Embryonic facial prominence (tissue), 1 donor: ENCODE measurements at regions not wholly inside any gene's neighbourhood (a gene's known extent, or its start where the extent isn't known, plus 50 kb on each side); places are given as distances from the start of the nearest gene placed in this dataset.

Experiments used
- DNase-seq: peaks from one replicate; pipeline ENCODE4 v3.0.0-alpha.2; 2016; ENCODE audit errors: extremely low spot score

DNA sequence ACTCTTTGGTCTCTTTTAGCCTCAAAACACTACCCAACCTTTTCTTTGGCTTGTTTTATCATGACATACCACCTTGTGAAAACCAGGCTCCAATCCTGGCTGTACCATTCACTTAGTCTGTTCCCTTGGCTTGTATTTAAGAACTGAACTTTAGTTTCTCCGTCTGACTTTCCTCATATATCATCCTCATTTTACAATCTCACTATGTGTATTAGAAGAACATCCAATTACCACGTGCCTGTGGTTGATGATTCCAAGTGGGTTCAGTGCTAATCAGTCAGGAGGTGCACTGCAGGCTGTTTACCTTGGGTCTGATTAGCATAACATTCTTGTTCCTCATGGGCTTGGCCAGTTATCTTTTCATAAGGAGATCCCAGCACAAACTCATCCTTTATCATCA lies 144.8 kb upstream of the KLF14 start:
- no peak for DNase-seq

DNA sequence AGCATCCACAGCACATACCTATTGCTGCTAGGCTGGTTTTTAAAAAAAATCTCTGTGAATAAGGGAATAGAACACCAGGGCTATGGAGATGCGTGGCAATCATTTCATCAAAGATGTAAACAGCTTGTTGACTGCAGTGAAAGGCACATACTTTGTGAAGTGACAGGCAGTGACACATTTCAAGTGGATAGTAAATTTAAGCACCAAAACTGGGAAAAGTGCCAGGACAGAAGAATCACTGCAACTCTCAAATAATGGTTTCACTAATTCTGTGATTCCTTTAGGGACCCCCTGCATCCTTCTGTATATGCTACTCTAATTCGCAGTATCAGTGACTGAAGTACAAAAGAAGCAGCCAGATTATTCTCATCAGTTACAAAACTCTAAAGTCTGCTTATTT lies 145.2 kb upstream of the KLF14 start:
- DNase-seq = no peak

DNA sequence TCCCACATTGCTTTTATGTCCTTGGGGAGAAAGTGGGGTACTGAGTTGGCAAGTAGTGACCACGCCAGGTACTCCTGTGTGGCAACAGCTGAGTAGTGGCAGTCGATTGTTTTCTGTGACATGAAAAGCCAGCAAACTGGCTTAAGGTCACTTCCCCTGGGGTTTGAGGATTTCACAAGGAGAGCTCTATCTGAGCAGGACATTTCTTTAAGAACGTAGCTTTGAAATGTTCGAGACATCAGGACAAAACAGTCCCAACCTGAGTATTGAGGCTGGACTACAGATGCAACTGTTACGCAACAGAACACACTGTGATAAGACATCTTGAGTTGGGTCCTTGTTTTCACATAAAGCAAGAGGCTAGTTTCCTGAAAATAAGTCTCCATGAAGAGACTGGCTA lies 146.7 kb upstream of the KLF14 start:
- no peak for DNase-seq

DNA sequence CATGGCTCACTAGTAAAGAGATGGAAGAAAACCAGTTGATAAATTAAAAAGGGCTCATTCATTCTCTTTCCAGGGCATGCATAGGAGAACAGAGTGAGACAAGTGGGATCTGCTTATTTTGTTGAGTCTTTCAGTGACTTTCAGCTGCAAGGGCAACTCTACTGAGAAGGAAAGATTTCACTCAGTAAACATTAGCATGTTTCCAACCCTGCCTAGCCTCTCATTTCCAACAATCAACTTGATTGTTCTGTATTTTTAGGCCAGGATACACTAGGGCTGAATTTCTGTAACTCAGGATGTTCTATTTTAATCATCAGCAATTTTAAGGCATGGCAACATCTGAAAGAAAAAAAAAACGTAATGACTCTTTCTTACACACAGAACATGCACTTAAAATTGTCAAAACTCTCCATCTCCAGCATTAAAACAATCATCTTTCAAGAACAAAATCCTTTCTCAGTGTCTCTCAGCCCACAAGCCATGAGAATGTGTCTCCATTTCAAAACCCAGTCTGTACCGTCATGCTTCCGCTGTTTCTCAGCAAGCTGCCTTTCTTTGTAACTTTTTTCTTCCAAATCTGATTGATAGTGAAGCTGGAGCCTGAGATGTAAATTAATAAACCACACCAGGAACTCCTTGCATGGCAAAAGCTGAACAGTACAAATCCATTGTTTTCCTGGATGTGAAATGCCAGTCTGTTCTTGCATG lies 147.2 kb upstream of the KLF14 start:
- no peak for DNase-seq

DNA sequence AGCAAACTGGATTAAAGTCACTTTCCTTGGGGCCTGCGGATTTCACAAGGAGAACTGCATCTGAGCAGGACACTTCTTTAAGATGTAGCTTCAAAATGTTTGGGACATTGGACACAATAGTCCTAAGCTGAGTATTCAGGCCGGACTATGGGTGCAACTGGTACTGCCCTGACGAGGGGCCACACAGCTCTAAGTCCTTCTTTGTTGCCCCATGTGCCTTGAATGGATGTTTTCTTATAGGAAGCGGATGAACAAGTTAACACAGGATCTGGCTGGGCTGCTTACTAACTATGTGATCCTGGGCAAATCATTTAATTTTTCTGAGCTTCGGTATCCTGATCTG lies 147.8 kb upstream of the KLF14 start:
- DNase-seq = no peak

DNA sequence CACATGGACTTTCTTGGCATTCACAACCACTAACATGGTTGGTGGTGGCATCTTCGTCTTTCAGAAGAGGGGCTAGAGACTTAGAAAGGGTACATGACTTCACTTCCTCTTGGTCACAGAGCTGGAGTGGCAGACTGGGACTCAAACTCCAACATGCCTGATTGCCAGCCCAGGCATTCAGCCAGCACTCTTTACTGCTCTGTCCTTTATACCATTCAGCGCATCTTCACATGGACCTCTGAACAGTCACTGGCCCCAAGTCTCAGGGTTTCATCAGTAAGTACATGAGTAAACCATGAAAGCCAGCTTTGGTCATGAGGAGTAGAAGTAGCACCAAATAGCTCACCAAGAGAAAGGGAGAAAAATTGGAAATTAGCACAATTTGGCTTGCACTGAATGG lies 148.4 kb upstream of the KLF14 start:
- no peak for DNase-seq

DNA sequence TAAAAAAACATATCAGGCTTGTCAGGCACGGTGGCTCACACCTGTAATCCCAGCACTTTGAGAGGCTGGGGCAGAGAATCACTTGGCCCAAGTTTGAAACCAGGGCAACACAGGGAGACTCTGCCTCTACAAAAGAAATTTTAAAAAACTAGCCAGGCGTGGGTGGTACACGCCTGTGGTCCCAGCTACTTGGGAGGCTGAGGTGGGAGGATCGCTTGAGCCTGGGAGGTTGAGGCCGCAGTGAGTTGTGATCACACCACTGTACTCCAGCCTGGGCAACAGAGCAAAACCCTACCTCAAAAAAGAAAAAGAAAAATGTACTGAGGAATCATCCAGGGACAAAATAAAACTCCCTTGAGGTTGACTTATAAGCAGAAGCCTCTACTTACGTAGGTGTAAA lies 149.9 kb upstream of the KLF14 start:
- DNase-seq = no peak

DNA sequence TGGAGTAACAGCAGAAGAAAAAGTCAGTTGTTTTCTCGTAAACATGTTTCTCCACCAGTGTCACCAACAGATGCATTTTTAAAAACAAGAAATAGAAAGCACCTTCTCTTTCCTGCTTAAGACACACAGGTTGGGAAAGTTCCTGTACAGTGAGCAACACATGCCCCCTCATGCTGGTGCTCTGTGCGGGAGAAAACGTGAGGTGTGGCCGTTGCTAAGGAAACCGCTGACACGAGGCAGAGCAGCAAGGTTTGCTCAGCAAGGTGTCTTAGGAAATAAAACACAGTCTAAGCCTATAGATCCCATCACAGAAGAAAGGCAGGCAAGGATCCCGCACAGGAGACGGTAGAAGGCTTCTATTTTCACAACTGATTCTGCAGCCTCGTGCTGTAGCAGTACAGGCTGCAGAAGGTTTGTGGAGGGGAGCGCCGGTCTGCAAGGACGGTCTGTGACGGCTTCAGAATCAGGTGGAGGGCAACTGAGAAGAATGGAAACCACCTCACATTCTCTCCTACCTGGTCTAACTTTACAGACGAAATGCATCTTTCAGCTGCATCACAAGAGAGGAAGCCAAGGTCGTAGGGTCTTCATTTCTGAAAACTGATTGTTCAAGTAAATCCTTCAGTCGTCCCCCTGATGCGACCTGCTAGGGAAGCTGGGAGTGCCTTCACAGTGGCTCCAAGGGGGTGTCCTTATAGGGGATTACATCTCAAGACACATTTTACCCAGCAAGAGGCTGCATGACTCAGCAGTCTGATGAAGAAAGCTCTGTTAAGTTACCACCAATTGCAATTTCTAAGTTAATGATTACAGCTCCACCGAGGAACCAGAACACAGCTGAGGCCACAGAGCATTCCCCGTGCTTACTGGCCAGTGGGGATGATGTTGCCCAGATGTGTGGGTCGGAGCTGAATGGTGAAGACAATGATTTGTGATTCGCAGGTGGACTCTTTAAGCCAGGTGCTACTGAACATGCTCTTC lies 150.7 kb upstream of the KLF14 start:
- no peak for DNase-seq

DNA sequence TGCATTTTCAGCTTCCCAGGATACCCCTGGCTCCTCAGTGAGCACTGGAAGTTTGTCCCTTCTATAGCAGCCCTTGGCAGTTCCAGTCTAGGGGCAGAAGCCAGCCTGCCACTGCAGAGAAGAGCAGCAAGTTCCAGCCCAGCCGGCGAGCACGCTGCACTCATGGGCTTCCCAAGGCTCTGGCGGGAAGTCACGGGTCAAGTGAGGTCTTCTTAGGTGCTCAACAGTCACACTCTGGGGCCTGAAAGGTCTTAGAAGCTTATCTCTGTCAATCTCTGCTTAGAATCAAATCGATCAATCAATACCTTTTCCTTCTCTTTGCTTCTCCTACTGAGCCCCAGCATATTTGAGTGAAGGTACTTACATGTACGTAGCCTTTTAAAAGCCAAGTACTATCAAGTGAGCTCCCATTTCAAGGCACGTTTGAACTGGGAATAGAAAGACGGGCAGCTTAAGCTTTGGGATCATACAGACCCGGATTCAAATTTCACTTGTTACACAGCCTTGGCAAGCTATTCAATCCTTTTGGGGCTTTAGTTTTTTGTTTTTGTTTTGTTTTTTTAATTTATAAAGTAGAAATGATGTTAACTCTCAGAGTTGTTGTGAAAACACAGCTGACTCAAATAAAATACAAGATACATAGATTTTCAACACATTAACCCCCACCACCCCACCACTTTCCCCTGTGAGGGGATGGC lies 152.6 kb upstream of the KLF14 start:
- DNase-seq = no peak

DNA sequence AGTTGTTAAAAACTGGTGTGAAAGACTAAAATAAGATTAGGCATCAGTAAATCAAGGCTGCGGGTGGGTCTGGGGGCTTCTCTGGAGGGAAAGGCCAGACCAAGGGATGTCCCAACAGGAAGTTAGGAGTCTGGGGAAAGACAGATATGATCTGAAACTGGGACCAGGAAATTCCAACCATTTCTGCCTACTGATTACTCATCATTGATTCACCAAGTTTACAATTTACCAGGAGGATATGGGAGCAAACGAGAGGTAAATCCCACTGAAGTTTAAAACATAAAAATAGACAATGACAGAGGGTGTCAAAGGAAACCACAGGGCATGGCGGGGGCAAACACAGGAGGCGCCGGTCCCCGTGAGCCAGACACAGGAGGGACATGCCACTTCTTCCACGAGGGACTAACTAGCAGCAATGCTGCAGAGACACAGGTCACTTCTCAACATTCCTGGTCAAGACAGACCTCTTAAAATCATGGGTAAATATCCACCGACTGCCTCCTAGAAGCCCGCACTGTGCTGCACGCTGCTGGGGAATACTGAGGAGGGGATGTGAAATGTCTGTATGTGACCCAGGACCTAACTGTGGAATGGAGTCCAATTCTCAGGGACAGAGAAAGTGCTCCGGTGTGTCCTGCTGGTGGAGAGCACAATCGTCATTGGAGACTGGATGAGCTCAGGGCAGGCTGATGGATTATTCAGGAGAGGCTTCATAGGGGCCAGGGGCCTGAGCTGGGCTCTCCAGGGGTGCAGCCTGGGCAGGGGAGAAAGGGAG lies 153.4 kb upstream of the KLF14 start:
- DNase-seq = no peak

DNA sequence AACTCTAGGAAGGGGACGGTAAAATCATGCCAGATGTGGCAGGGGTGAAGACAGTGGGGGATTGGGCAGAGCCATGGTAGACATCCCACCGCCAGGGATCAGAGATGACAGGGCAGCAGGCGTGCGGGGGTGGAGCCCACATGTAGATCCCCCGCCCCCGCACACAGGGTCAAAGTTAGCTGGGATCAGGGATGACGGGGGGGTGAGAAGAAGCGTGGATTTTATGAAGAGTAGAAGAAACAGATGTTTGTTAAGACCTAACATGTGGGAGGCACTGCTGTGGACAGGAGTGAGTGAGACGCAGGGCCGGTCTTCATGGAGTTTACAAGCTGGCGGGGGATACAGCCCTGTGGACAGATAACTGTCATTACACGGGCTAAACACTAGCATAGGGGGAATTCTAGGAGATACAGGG lies 154.0 kb upstream of the KLF14 start:
- DNase-seq = no peak

DNA sequence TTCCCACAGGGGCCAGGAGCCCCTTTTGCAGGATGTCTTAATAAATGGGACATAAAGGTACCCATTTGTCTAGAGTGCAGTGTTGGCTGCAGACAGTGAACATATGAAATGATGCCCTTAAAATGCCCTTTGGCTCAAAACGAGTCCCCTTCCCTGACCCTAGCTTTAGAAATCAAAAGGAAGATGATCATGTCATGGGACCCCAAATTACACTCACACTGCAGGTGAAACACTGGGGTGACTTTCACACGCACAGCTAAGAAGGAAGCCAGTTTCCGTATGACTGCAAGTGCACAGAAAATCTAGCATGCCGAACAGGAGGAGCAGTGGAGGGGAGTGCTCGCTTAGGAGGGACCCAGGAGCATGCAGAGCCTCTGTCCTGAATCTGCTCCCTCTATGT lies 154.5 kb upstream of the KLF14 start:
- DNase-seq = no peak

DNA sequence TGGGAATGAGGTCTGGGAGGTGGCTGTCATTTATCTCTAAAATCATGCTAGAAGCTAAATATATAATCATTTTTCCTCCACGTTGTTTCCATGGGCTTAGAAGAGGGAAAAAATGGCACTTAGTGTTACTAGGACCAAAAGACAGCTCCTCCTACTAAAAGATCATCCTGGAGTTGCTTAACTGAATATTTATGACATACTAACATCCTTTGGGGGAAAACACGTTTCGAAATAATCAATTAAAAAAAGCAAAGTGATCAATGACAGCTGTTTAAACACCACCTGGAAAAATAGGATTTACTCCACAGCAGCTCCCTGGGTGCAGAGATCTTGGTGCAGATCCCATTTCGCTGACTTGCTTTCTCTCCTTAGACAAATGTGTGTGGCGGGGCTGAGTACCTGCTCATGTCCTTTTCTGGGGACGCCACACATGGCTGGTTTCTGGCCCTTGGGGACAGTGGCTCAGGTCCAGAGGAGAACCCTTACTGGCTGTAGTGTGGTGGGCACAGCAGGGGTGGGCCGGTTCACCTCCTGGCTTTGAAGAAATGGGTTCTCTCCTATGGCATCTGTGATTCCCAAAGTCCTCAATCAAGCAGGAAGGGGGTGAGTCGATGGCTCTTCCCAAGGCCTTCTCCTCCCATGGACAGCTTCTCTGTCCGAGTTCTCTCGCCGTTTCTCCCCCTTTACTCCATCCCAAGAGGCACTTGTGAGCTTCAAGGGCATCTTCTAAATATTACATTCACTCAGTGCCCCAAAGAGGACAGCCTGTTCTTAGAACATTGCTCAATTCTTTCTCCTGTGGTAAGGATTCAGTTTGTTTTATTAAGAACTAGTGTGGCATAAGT lies 156.4 kb upstream of the KLF14 start:
- DNase-seq = no peak

DNA sequence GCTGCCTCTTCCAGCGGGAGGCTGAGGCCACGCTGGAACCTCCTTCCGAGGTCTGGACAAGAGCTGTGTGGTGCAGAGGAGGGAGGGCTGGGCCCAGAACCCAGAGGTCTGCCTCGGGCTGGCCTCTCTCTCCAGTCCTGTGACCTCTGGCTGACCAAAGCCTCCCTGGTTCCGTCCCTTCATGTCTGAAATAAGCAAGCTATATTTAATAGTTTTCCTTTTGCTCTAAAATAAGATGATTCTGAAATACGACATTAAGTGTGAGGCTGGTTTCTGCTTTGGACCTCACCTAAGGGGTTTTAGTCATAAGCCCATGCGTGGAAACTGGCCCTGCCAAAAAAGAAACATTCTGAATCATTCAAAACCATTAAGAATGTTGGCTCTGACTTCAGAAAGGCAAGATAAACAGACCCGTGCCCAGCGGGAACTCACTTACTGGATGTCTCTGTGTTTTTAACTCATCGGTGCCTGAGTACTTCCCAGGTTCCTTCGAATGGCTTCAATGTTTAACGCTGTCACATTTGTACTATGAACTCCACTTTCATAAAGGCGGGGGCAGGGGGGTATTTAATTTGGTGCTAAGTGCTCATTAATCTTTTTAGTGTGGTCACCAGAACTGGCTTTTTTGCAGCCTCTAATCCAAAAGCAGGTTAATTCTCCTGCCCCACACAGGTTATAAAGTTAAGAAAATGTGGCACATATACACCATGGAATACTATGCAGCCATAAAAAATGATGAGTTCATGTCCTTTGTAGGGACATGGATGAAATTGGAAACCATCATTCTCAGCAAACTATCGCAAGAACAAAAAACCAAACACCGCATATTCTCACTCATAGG lies 157.5 kb upstream of the KLF14 start:
- no peak for DNase-seq

DNA sequence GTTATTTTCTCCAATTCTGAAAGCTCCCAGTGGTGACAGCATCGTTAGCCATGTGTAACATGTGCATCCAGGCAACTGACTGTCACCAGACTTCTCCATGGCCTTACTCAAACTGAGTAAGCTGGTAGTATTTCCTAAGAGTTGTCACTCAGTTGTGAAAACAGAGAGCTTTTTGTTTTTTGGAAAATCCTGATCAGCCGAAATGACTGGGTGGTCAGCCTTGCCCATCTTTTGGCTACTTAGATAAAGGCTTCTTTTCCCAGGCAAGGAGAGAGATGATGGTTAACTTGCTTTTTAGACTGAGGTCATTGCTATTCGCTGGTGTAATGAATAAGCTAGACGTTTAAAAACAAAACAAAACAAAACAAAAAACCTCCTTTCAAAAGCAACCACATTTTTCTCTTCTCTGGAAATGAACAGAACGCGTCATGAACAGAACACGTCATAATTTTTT lies 159.5 kb upstream of the KLF14 start:
- no peak for DNase-seq

DNA sequence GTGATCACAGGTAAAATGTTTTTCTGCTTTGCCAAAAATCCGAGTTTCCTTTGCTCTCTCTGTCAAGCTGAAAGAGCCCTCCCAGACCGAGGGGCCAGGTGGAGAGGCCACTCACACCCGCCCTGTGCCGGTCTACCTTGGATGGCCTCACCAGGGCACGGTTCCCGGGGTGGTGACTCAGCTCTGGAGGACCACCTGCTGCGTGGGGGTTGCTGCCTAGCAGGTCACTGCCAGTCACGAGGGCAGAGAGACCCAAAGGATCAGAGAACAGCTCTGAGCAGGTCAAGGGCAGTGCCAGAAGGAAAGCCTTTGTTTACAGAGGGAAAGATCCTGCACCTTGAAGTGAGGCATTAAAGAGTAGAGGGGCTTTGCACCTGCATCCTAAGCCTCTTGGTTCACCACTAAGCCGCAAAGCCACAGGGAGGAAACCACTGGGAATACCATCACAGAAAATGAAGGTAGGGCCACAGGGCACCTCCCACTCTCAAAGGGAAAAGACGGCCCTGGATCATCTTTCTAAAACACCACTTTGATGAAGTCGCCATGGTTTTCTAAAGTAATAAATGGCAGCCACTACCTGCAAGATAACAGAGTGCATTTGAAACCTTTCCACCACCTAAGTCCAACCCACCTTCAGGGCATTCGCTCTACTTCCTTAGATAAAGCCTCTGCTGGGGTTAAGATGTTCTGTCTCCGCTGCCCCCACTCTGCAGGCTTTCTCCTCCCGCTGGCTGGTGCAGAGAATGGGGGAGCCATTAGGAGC lies 160.3 kb upstream of the KLF14 start:
- DNase-seq = no peak

DNA sequence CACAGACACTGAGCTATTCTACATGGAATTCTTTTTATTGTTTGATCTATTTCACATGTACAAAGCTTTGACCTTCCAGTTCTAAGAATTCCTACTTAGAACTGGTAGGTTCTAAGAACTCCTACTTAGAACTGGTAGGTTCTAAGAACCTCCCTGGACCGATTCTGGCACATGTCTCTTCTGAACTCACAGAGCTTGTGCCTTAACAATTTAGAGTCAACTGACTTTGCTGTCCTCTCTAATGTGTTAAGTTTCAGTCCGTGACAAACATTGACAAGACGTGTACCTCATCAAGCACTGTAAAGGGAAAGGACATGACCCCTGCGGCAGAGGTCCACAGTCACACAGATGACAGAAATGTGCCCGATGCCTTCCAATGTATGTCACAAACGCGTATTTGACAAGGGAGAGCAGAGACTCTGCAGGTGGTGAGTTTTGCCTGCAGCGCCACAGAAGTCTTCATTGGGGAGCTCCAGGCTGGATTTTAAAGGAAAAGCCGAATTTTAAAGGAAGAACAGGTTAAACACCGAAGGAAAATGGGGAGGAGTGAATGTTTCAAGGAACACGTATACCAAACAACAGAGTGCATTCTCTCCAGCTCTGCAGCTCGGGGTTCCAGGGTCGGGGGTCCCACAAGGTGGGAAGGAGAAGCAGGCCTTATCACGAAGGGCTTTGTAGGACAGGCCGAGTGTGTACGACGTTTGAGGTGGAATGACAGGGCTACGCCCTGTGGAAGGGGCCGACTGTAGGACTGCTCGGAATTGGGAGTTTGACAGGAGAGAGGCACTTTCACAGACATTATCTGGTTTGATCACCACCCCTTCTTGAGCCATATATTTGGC lies 161.1 kb upstream of the KLF14 start:
- no peak for DNase-seq
